Activated naive CD8-positive, alpha-beta T cell treated with anti-CD3 and anti-CD28 coated beads, Interleukin-2, amount 50 U/mL, for 24 hours (primary cell): ENCODE measurements at regions not wholly inside any gene's neighbourhood (a gene's known extent, or its start where the extent isn't known, plus 50 kb on each side); places are given as distances from the start of the nearest gene placed in this dataset.
"Not testable (repeated sequence)": the region's sequence is repeated elsewhere in the genome, so short reads cannot be mapped to it uniquely, and the experiment has no call there.

Experiments
- ATAC-seq: fragments of 150-1000 bp; cut with Tn5 transposase; one replicate; pipeline ENCODE4 v1.10.0; 2021
- DNase-seq: peaks from one replicate; pipeline ENCODE4 v3.0.0; 2021
- H3K27ac Mint-ChIP-seq: one replicate; pipeline ENCODE4 v1.8.0; 2021; ENCODE audit warnings: mild to moderate bottlenecking, mixed read lengths
- H3K27me3 Mint-ChIP-seq: one replicate; pipeline ENCODE4 v1.8.0; 2021; ENCODE audit warnings: mixed read lengths
- H3K36me3 Mint-ChIP-seq: one replicate; pipeline ENCODE4 v1.8.0; 2021; ENCODE audit warnings: low read depth, mixed read lengths
- H3K4me1 Mint-ChIP-seq: one replicate; pipeline ENCODE4 v1.8.0; 2021; ENCODE audit warnings: mixed read lengths
- H3K4me3 Mint-ChIP-seq: one replicate; pipeline ENCODE4 v1.8.0; 2021; ENCODE audit warnings: mild to moderate bottlenecking, moderate library complexity, mixed read lengths
- H3K9me3 Mint-ChIP-seq: one replicate; pipeline ENCODE4 v1.8.0; 2021; ENCODE audit warnings: mixed read lengths

DNA sequence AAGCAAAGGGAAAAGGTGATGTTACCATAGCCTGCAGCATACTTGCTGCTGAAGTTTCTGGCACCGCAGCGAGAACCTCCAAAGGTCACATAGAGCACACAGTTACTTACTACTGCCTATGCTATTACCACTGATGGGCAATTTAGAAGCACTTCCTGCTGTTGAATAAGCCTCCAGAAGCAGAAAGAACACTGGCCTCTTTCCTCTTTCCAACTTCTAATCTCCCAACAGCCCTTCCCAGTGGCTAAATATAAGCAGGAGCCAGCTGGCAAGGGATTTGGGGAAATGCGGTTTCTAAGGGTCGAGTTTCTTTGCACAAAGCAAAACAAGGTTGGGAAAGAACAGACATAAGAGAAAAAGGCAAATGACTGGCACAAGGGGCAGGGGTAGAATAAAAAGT lies 669.2 kb upstream of the ACO1 start:
- no peak overlapping the region for H3K27ac Mint-ChIP-seq
- ATAC-seq (no peak), DNase-seq (no peak)
- no peaks in the 10 kb centered on the region for H3K4me1 Mint-ChIP-seq
- no peaks in the 10 kb centered on the region for H3K27me3 Mint-ChIP-seq
- no peaks in the 10 kb centered on the region for H3K9me3 Mint-ChIP-seq
- H3K4me3 Mint-ChIP-seq: no peak overlapping the region
- no peaks in the 10 kb centered on the region for H3K36me3 Mint-ChIP-seq

DNA sequence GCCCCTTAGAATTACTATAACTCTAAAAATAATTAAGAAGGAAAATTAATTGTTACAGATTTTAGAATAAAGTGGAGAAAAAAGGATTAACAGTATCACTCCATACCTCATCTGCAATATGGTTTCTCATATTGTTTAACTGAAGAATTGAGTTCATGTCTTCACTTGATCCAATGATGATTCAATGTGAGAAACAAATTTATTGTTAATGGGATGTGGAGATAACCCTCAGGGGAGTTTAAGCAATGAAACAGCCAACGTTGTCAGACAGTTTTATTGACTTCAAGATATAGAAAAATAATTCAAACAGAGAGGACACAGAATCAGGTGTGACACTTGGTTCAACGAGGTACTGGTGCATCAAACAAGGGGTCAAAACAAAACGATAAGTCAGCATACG lies 665.2 kb upstream of the ACO1 start:
- H3K27me3 Mint-ChIP-seq: no peaks in the 10 kb centered on the region
- H3K27ac Mint-ChIP-seq: no peak overlapping the region
- no peak overlapping the region for H3K4me3 Mint-ChIP-seq
- DNase-seq (no peak), ATAC-seq (no peak)
- no peaks in the 10 kb centered on the region for H3K4me1 Mint-ChIP-seq
- no peaks in the 10 kb centered on the region for H3K36me3 Mint-ChIP-seq
- no peaks in the 10 kb centered on the region for H3K9me3 Mint-ChIP-seq

DNA sequence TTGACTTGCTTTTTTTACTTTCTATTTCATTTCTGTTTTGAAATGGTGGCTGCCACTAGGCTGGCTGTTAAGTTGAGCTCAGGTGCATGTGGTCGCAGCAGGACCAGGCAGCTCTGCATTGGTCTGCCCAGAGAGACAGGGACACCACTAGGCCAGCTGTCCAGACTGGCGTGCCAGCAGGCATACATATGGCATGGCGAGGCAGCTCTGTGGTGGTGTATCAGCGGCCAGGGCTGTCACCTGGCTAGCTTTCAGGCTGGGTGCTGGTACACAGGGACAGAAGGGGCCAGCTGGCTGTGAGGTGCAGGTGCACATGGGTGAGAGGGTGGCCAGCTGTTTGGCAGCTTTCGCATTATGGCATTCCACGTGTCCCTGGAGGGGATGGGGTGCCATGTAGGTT lies 654.0 kb upstream of the ACO1 start:
- ATAC-seq (no peak), DNase-seq (no peak)
- Mint-ChIP-seq H3K4me3 (no peak overlapping the region), H3K27ac (no peak overlapping the region), H3K4me1 (no peaks in the 10 kb centered on the region), H3K27me3 (no peaks in the 10 kb centered on the region), H3K36me3 (no peaks in the 10 kb centered on the region), H3K9me3 (no peaks in the 10 kb centered on the region)

DNA sequence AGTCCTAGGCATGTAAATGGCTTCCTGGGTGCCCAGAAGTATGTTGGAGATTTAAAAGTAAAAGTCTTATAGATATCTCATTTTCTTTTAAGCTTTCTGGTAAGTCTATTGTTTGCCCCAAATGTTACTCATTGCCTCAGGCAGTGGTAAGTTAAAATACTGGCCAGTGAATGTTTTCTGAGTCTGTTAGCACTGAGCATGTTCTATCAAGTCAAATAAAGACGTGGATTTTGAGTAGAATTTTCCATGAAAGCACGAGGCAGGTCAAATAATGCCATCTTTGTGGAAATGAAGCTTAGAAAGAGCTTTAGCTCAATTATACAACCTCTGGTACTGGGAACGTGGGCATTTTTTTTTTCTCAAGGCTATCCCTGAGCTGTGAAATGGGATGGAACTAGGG lies 651.3 kb upstream of the ACO1 start:
- DNase-seq (no peak), ATAC-seq (no peak)
- Mint-ChIP-seq H3K36me3 (no peaks in the 10 kb centered on the region), H3K9me3 (no peaks in the 10 kb centered on the region), H3K27ac (no peak overlapping the region), H3K4me3 (no peak overlapping the region), H3K4me1 (no peaks in the 10 kb centered on the region), H3K27me3 (no peaks in the 10 kb centered on the region)

DNA sequence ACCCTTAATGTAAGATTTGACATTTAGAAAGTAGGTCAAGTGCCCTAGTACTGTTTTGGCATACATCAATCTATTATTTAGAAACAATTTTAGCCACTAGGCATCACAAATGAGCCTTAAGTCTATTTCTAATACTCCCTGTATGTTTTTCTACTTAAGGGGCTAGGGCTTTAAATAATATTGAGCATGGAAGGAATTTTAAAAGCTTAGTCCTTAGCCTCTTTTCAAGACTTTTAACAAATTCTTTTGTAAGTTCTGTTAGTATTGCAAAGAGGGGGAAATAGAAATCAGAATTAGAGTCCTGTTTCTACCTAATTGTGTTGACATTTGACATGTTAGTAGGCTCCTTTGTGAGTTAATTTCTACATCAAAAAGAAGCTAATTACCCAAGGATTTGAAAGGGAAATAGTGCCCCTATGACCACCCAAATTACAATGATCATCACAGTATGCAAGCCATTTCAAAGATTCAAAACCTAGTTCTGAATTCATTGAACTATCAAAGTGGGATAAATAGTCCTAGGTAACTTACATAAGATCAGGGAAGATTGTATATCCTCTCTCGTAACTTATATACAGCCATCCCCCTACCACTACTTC lies 647.8 kb upstream of the ACO1 start:
- H3K4me3 Mint-ChIP-seq: no peak overlapping the region
- ATAC-seq: no peak
- no peak overlapping the region for H3K27ac Mint-ChIP-seq
- DNase-seq: no peak
- no peaks in the 10 kb centered on the region for H3K27me3 Mint-ChIP-seq
- no peaks in the 10 kb centered on the region for H3K9me3 Mint-ChIP-seq
- no peaks in the 10 kb centered on the region for H3K4me1 Mint-ChIP-seq
- H3K36me3 Mint-ChIP-seq: no peaks in the 10 kb centered on the region

DNA sequence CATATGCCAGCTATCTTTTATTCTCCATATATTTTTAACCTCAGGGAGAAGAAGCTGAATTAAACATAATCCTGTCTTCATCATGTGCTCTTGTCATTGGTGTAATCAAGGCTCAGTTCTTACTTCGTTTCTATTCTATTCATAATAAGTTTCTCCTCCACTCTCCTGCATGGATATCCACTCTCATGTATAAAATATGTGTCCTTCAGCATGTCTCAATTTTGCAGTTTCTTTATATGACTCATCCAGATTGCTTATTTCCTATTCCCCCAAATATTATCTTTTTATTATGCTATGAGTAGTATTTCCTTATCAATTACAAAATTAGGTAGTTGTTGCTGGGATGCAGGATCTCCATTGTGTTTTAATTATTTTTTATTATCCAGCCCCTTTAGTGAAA lies 643.7 kb upstream of the ACO1 start:
- ATAC-seq (no peak), DNase-seq (no peak)
- Mint-ChIP-seq H3K27me3 (no peaks in the 10 kb centered on the region), H3K36me3 (no peaks in the 10 kb centered on the region), H3K4me1 (no peaks in the 10 kb centered on the region), H3K4me3 (no peak overlapping the region), H3K27ac (no peak overlapping the region), H3K9me3 (no peaks in the 10 kb centered on the region)

DNA sequence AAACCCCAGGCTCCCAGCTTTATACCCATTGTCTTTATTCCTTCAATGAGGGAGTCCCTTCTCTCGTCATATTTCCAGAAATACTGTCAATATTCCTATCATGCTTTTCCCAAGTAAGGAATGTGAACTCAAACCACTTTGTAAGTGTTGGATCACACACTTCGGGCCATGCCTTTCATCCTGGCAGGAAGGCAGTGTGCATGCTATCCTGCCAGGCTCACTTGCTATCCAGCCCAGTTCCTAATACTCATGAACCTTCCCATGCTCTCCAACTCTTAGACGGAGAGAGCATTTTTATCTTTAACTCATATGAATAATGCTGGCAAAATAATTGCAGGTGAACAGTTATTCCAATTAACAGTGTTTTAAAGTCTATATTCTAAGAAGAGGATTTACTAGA lies 639.9 kb upstream of the ACO1 start:
- no peaks in the 10 kb centered on the region for H3K27me3 Mint-ChIP-seq
- ATAC-seq (no peak), DNase-seq (no peak)
- H3K4me3 Mint-ChIP-seq: no peak overlapping the region
- H3K9me3 Mint-ChIP-seq: no peaks in the 10 kb centered on the region
- H3K27ac Mint-ChIP-seq: no peak overlapping the region
- no peaks in the 10 kb centered on the region for H3K4me1 Mint-ChIP-seq
- H3K36me3 Mint-ChIP-seq: no peaks in the 10 kb centered on the region

DNA sequence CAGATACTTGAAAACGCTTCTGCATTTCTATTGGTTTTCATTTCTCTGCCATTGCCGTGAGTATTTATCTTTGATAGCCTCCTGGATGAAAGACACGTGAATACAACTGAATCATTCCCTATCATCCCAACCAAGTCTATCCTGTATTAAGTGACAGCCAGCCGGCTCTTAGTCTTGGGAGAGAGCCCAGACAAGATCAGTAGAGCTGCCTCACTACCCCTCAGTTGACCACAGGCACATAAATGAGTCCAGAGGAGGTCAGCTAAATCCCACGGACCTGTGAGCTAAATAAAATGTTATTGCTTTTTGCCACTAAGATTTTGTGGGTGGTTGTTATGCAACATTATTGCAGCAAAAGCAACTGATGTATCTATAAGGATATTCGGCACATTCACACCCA lies 639.0 kb upstream of the ACO1 start:
- ATAC-seq (no peak), DNase-seq (no peak)
- H3K27me3 Mint-ChIP-seq: no peaks in the 10 kb centered on the region
- H3K9me3 Mint-ChIP-seq: no peaks in the 10 kb centered on the region
- no peak overlapping the region for H3K4me3 Mint-ChIP-seq
- H3K4me1 Mint-ChIP-seq: no peaks in the 10 kb centered on the region
- no peak overlapping the region for H3K27ac Mint-ChIP-seq
- no peaks in the 10 kb centered on the region for H3K36me3 Mint-ChIP-seq

DNA sequence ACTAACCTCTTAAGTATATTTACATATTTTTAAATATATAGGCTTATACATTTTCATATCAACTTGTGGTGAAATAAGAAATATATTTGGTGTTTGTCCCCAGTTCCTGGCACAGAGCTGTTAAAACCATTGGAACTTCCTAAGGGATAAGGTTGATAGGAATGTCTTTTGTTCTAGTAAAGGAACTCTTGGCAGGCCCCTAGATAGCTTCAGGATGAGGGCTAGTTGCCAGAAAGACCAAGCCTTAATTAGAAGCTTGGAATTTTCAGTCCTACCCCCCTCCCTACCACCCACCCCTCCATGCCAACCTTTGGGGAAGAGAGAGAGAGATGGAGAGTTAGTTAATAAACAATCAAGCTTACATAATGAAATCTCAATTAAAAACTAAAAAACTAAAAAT lies 638.6 kb upstream of the ACO1 start:
- Mint-ChIP-seq H3K4me1 (no peaks in the 10 kb centered on the region), H3K4me3 (no peak overlapping the region), H3K9me3 (no peaks in the 10 kb centered on the region), H3K27ac (no peak overlapping the region), H3K36me3 (no peaks in the 10 kb centered on the region), H3K27me3 (no peaks in the 10 kb centered on the region)
- ATAC-seq (no peak), DNase-seq (no peak)

DNA sequence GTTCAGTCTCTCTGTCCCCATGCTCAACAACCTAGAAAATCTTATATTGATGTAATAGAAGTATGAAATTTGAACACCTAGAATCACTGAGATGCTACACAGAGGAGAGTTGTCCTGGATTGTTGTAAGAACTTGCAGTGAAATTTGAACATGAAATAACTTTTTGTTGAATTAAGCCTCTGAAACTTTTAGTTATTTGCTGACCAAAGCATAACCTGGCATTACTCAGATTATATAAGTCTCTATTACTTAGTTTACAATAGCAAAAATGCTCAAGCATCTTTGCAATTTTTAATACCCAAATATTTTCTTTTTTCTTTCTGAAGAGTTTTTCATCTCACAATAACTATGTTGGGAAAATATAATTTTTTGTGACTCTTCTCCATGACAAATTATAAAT lies 630.7 kb upstream of the ACO1 start:
- Mint-ChIP-seq H3K9me3 (peaks cover 3% of the 10 kb centered on the region), H3K27me3 (no peaks in the 10 kb centered on the region), H3K36me3 (no peaks in the 10 kb centered on the region), H3K27ac (no peak overlapping the region), H3K4me3 (no peak overlapping the region), H3K4me1 (peaks cover 3% of the 10 kb centered on the region)
- DNase-seq: no peak
- no peak for ATAC-seq

DNA sequence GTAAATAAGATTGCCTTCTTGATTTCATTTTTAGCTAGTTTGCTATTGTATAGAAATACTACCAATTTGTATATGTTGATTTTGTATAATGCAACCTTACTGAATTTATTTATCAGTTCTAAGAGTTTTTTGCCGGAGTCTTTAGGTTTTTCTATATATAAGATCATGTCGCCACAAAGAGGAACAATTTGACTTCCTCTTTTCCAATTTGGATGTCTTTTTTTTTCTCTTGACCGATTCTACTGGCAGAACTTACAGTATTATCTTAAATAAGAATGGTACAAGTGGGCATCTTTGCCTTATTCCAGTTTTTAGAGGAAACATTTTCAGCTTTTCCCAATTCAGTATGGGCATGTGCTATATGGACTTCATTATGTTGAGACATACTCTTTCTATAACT lies 624.7 kb upstream of the ACO1 start:
- DNase-seq (no peak), ATAC-seq (no peak)
- Mint-ChIP-seq H3K4me3 (no peak overlapping the region), H3K27ac (no peak overlapping the region), H3K27me3 (no peaks in the 10 kb centered on the region), H3K36me3 (no peaks in the 10 kb centered on the region), H3K9me3 (no peaks in the 10 kb centered on the region), H3K4me1 (peaks cover 3% of the 10 kb centered on the region)

DNA sequence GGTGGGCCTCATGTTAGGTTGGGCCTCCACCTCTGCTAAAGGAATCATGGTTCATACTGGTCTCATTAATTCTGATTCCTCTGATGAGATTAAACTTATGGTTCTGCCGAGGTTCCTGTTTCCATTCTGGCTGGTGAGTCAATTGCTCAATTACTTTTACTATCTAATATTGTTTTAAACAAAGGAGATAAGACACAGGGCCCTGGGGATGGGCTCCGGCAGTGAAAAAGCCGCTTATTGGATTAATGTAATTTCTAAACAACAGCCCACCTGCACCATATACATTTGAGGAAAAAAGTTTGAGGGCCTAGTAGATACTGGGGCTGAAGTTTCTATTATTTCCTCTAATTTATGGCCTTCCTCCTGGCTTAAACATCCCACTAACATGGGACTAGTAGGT lies 610.4 kb upstream of the ACO1 start:
- DNase-seq, H3K4me3 Mint-ChIP-seq, H3K36me3 Mint-ChIP-seq, H3K4me1 Mint-ChIP-seq, ATAC-seq, H3K27me3 Mint-ChIP-seq, H3K27ac Mint-ChIP-seq: not testable (repeated sequence)
- H3K9me3 Mint-ChIP-seq: peaks cover 31% of the 10 kb centered on the region

DNA sequence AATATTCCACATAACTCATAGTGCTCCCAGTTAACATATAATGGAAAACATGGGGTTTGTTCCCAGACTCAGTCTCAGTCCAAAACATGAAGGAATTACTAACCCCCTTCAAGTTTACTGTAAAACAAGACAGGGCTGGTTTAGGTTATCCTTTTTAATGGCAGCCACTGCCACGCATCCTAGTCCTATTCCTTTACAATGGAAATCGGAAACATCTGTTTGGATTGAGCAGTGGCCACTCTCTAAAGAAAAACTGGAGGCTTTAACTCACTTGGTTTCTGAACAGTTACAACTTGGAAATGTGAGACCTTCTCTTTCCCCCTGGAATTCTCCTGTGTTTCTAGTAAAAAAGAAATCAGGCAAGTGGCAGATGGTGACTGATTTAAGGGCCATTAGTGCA lies 609.9 kb upstream of the ACO1 start:
- H3K9me3 Mint-ChIP-seq: peaks cover 31% of the 10 kb centered on the region
- no peak overlapping the region for H3K4me3 Mint-ChIP-seq
- no peaks in the 10 kb centered on the region for H3K36me3 Mint-ChIP-seq
- no peaks in the 10 kb centered on the region for H3K4me1 Mint-ChIP-seq
- no peaks in the 10 kb centered on the region for H3K27me3 Mint-ChIP-seq
- ATAC-seq: no peak
- H3K27ac Mint-ChIP-seq: no peak overlapping the region
- DNase-seq: no peak

DNA sequence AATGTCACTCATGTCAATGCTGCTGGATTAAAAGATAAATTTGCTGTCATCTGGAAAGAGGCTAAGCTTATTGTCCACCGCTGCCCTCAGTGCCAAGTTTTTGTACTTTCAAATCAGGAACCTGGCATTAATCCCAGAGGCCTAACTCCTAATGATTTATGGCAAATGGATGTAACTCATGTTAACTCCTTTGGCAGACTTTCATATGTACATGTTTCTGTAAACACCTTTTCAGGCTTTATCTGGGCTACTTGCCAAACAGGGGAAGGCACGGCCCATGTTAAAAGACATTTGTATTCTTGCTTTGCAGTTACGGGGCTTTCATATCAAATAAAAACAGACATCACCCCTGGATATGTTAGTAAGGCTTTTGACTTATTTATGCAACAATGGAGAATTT lies 608.0 kb upstream of the ACO1 start:
- ATAC-seq (no peak), DNase-seq (no peak)
- H3K27ac Mint-ChIP-seq: no peak overlapping the region
- H3K4me1 Mint-ChIP-seq: no peaks in the 10 kb centered on the region
- H3K9me3 Mint-ChIP-seq: peaks cover 28% of the 10 kb centered on the region
- H3K27me3 Mint-ChIP-seq: no peaks in the 10 kb centered on the region
- no peak overlapping the region for H3K4me3 Mint-ChIP-seq
- H3K36me3 Mint-ChIP-seq: peaks cover 3% of the 10 kb centered on the region

DNA sequence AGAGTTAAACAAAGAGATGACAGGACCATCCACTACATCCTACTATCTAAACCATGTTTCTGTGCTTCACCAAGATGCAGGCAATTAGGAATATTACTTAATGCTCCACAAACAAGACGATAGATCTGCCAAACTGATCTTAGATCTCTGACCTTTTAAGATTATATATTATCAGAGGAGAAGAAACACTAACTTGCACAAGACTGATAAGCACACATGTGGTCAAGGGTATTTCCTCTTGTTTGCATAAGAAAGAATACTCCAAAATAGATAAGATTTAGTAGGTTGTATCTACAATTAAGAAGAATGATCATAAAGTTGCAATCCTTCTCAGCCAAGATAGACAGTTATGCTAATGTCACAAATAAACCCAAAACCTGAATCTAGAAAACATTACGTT lies 601.0 kb upstream of the ACO1 start:
- no peaks in the 10 kb centered on the region for H3K27me3 Mint-ChIP-seq
- no peak for DNase-seq
- peaks cover 5% of the 10 kb centered on the region for H3K36me3 Mint-ChIP-seq
- no peak overlapping the region for H3K4me3 Mint-ChIP-seq
- H3K9me3 Mint-ChIP-seq: peaks cover 23% of the 10 kb centered on the region
- H3K27ac Mint-ChIP-seq: no peak overlapping the region
- ATAC-seq: no peak
- H3K4me1 Mint-ChIP-seq: no peaks in the 10 kb centered on the region

DNA sequence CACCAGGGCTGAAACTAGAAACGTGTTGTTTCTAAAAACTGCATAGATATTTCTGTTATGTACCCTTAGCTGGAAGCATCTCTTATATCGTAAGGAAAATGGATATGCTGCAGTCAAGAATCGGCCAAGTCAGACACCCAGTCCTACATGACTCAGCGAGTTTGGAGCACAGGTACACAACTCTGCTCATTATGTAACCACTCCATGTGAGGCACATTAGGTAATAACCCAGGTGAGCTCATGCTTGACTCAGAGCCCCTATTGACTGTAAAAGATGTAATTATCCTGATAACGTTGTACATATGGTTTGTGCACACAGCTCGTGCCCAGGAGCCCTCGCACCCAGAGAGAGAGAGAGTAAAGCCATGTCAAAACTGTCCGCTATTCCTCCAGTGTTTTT lies 593.7 kb upstream of the ACO1 start:
- Mint-ChIP-seq H3K27me3 (no peaks in the 10 kb centered on the region), H3K9me3 (no peaks in the 10 kb centered on the region), H3K36me3 (no peaks in the 10 kb centered on the region), H3K4me1 (no peaks in the 10 kb centered on the region), H3K4me3 (no peak overlapping the region), H3K27ac (no peak overlapping the region)
- DNase-seq: no peak
- no peak for ATAC-seq
